ENCODE measurements at regions not wholly inside any gene's neighbourhood (a gene's known extent, or its start where the extent isn't known, plus 50 kb on each side); places are given as distances from the start of the nearest gene placed in this dataset.

GRCh38 chr3:18121020-18121419 lies 304.1 kb downstream of the SATB1 start:
- TF ChIP-seq MAX (IDR thresholded peaks at IDR 0.05) (no peak), TAF1 (IDR thresholded peaks at IDR 0.05; ENCODE audit: low read depth) (no peak), NFIC (IDR thresholded peaks at IDR 0.05) (no peak), TEAD4 (IDR thresholded peaks at IDR 0.05) (no peak), YY1 (IDR thresholded peaks at IDR 0.05; ENCODE audit: low read depth) (no peak), EP300 (IDR thresholded peaks at IDR 0.05; ENCODE audit: borderline replicate concordance) (no peak), RAD21 (IDR thresholded peaks at IDR 0.05; ENCODE audit: low read depth) (no peak), FOXM1 (IDR thresholded peaks at IDR 0.05; ENCODE audit: borderline replicate concordance, low read depth) (no peak), CREB1 (IDR thresholded peaks at IDR 0.05; ENCODE audit: low read depth) (no peak), CEBPB (IDR thresholded peaks at IDR 0.05) (no peak), USF1 (IDR thresholded peaks at IDR 0.05) (no peak), TCF12 (IDR thresholded peaks at IDR 0.05; ENCODE audit: low read depth) (no peak), EGR1 (IDR thresholded peaks at IDR 0.05) (no peak)
- TF ChIP-seq, protein P1, sequence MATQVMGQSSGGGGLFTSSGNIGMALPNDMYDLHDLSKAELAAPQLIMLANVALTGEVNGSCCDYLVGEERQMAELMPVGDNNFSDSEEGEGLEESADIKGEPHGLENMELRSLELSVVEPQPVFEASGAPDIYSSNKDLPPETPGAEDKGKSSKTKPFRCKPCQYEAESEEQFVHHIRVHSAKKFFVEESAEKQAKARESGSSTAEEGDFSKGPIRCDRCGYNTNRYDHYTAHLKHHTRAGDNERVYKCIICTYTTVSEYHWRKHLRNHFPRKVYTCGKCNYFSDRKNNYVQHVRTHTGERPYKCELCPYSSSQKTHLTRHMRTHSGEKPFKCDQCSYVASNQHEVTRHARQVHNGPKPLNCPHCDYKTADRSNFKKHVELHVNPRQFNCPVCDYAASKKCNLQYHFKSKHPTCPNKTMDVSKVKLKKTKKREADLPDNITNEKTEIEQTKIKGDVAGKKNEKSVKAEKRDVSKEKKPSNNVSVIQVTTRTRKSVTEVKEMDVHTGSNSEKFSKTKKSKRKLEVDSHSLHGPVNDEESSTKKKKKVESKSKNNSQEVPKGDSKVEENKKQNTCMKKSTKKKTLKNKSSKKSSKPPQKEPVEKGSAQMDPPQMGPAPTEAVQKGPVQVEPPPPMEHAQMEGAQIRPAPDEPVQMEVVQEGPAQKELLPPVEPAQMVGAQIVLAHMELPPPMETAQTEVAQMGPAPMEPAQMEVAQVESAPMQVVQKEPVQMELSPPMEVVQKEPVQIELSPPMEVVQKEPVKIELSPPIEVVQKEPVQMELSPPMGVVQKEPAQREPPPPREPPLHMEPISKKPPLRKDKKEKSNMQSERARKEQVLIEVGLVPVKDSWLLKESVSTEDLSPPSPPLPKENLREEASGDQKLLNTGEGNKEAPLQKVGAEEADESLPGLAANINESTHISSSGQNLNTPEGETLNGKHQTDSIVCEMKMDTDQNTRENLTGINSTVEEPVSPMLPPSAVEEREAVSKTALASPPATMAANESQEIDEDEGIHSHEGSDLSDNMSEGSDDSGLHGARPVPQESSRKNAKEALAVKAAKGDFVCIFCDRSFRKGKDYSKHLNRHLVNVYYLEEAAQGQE (IDR thresholded peaks at IDR 0.05; ENCODE audit: low read depth), result no peak

- TF ChIP-seq CREB1 (IDR thresholded peaks at IDR 0.05; ENCODE audit: low read depth) (no peak), EGR1 (IDR thresholded peaks at IDR 0.05) (no peak), USF1 (IDR thresholded peaks at IDR 0.05) (no peak), MAX (IDR thresholded peaks at IDR 0.05) (no peak), EP300 (IDR thresholded peaks at IDR 0.05; ENCODE audit: borderline replicate concordance) (no peak), TCF12 (IDR thresholded peaks at IDR 0.05; ENCODE audit: low read depth) (no peak), FOXM1 (IDR thresholded peaks at IDR 0.05; ENCODE audit: borderline replicate concordance, low read depth) (no peak), ZBTB7A (IDR thresholded peaks at IDR 0.05; ENCODE audit: low read depth) (no peak), YY1 (IDR thresholded peaks at IDR 0.05; ENCODE audit: low read depth) (no peak), RAD21 (IDR thresholded peaks at IDR 0.05; ENCODE audit: low read depth) (no peak), TEAD4 (IDR thresholded peaks at IDR 0.05) (no peak), TAF1 (IDR thresholded peaks at IDR 0.05; ENCODE audit: low read depth) (no peak), NFIC (IDR thresholded peaks at IDR 0.05) (no peak)
- TF ChIP-seq, protein P1 (IDR thresholded peaks at IDR 0.05; ENCODE audit: low read depth), result no peak
Observed at GRCh38 chr3:18119866-18120265, 305.3 kb downstream of the SATB1 start.

GRCh38 chr3:18114894-18115293 lies 310.2 kb downstream of the SATB1 start:
- no peak for TF ChIP-seq NFIC (IDR thresholded peaks at IDR 0.05)
- TF ChIP-seq USF1 (IDR thresholded peaks at IDR 0.05), result no peak
- no peak for TF ChIP-seq FOXM1 (IDR thresholded peaks at IDR 0.05; ENCODE audit: borderline replicate concordance, low read depth)

DNA sequence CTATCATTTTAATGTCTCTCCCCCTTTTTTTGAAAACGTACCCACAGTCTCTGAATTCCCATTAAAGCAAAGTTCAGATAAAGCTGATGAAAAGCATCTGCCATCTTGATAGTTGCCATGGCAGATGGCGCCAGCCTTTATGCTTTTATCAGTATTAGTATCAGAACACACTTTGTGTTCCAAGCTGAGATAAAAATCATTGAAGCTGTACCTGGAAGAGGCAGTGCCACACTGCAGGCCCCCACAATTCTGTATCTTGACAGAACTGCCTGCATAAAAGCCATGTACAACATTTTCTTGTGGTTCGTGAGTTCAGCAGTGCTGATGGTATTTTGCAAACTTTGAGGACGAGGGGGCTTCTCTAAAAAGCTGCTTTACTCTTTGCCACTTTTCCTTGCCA lies 311.7 kb downstream of the SATB1 start:
- no peak for TF ChIP-seq EP300 (IDR thresholded peaks at IDR 0.05; ENCODE audit: borderline replicate concordance)
- TF ChIP-seq CEBPB (IDR thresholded peaks at IDR 0.05), result no peak

DNA sequence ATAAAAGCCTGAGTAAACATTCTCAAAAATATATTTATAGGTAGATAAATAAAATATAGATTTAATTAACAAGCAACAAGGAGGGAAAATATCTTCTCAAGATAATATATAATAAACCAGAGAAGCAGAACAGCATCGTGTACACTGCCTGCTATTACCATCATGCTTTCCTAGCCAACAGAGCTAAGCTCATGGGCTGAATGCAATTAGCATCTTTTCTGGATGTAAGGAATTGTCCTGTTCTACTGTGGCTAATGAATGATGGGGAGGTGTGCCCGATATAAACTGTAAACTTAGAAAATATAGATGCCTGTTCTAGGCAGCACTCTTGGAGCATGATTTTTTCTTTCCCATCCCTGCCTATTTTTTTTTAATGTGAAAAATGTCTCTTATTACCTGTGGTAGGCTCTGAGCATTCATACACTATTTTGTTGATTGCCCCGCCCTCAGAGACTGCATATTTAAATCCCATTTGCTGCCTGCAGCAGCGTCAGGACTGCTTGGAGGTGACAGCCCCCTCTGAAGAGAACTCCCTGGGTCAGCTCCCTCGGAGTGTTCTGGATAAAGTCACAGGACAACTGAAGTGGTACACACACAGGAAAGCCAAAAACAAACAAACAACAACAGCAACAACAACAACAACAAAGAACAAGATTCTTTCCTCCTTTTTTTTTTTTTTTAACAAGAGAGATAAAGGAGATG lies 312.3 kb downstream of the SATB1 start:
- no peak for TF ChIP-seq CREB1 (IDR thresholded peaks at IDR 0.05; ENCODE audit: low read depth)
- no peak for TF ChIP-seq USF1 (IDR thresholded peaks at IDR 0.05)
- TF ChIP-seq, protein P1 (IDR thresholded peaks at IDR 0.05; ENCODE audit: low read depth), result no peak
- no peak for TF ChIP-seq TAF1 (IDR thresholded peaks at IDR 0.05; ENCODE audit: low read depth)

Data from Ishikawa (cell line).